Thoracic aorta (tissue), 2 donors: ENCODE measurements at regions not wholly inside any gene's neighbourhood (a gene's known extent, or its start where the extent isn't known, plus 50 kb on each side); places are given as distances from the start of the nearest gene placed in this dataset.

Experiments
- ATAC-seq: fragments of 150-250 bp; one replicate; pipeline ENCODE4 v1.8.0; 2017; ENCODE audit warnings: low read depth; ENCODE audit not compliant: insufficient number of reproducible peaks, low FRiP score
- DNase-seq: peaks from one replicate; pipeline ENCODE4 v3.0.0-alpha.2; 2020; ENCODE audit warnings: low spot score
- H3K27ac ChIP-seq, 2 donors: fragments of 200-600 bp; sonication (generic); 1 replicate in 1 of 2; 2 replicates in 1 of 2; pipeline ENCODE4 v1.5.1; 2016; ENCODE audit warnings: mild to moderate bottlenecking in 2 of 2, moderate library complexity in 2 of 2
- H3K27me3 ChIP-seq: fragments of 200-600 bp; sonication (generic); replicated peaks from 2 replicates; pipeline ENCODE4 v1.6.0; 2016; ENCODE audit warnings: mild to moderate bottlenecking; ENCODE audit not compliant: insufficient read depth
- H3K36me3 ChIP-seq: fragments of 200-600 bp; sonication (generic); one replicate; pipeline ENCODE4 v1.5.1; 2016
- H3K4me1 ChIP-seq, 2 donors: fragments of 200-600 bp; sonication (generic); 1 replicate in 1 of 2; 2 replicates in 1 of 2; pipeline versions ENCODE4 v1.5.1 to v1.6.0; 2016; ENCODE audit warnings: low read depth in 2 of 2, mild to moderate bottlenecking in 1 of 2; ENCODE audit not compliant: control insufficient read depth in 1 of 2
- H3K4me3 ChIP-seq: fragments of 200-600 bp; sonication (generic); 2 replicates; pipeline ENCODE4 v1.5.1; 2016; ENCODE audit warnings: mild to moderate bottlenecking
- H3K9me3 ChIP-seq: fragments of 200-600 bp; sonication (generic); 2 replicates; pipeline ENCODE4 v1.5.1; 2016
- CTCF ChIP-seq: fragments of 200-600 bp; sonication (generic); IDR thresholded peaks from one replicate; pipeline ENCODE4 v1.5.1; 2019; ENCODE audit warnings: antibody characterized with exemption

DNA sequence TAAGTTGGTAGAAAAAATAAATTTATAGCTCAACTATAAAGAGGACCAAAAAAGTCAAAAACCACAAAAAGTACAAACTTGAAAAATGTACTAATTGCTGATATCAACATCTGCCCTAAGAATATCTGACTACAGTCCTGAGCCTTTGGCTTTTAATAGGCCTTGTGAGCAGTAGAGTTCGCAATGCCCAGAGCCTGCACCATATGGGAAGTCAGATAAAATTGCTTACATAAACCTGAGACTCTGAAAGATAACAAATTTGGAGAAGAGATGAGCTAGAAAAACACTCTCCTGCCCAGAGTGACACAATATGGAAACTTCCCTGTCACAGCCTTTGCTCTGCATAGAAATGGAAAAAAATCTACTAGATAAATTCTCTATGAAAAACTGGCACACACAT lies 368.0 kb upstream of the GRIN3A start:
- no peak for DNase-seq
- no peaks in the 10 kb centered on the region for H3K36me3 ChIP-seq
- no peaks in the 10 kb centered on the region for H3K27me3 ChIP-seq
- H3K27ac ChIP-seq: no peak overlapping the region
- no peaks in the 10 kb centered on the region for H3K9me3 ChIP-seq
- H3K4me1 ChIP-seq: no peaks in the 10 kb centered on the region
- no peak overlapping the region for H3K4me3 ChIP-seq
- TF ChIP-seq CTCF: no peak
- no peak for ATAC-seq

- Histone ChIP-seq H3K4me1 (no peaks in the 10 kb centered on the region), H3K9me3 (no peaks in the 10 kb centered on the region), H3K36me3 (no peaks in the 10 kb centered on the region), H3K27ac (no peak overlapping the region), H3K27me3 (no peaks in the 10 kb centered on the region), H3K4me3 (no peak overlapping the region)
- DNase-seq (no peak), ATAC-seq (no peak)
- no peak for TF ChIP-seq CTCF
Observed at GRCh38 chr9:102101723-102102122, 363.3 kb upstream of the GRIN3A start.

GRCh38 chr9:102087141-102087540 lies 348.7 kb upstream of the GRIN3A start:
- ATAC-seq: no peak
- no peak for DNase-seq
- Histone ChIP-seq H3K36me3 (no peaks in the 10 kb centered on the region), H3K4me3 (no peak overlapping the region), H3K9me3 (no peaks in the 10 kb centered on the region), H3K27ac (no peak overlapping the region), H3K27me3 (no peaks in the 10 kb centered on the region), H3K4me1 (no peaks in the 10 kb centered on the region)
- TF ChIP-seq CTCF: no peak

- Histone ChIP-seq H3K27me3 (no peaks in the 10 kb centered on the region), H3K4me1 (no peaks in the 10 kb centered on the region), H3K36me3 (no peaks in the 10 kb centered on the region), H3K27ac (no peak overlapping the region), H3K9me3 (no peaks in the 10 kb centered on the region), H3K4me3 (no peak overlapping the region)
- no peak for DNase-seq
- no peak for TF ChIP-seq CTCF
- ATAC-seq: no peak
Observed at GRCh38 chr9:102085548-102085947, 347.1 kb upstream of the GRIN3A start.

DNA sequence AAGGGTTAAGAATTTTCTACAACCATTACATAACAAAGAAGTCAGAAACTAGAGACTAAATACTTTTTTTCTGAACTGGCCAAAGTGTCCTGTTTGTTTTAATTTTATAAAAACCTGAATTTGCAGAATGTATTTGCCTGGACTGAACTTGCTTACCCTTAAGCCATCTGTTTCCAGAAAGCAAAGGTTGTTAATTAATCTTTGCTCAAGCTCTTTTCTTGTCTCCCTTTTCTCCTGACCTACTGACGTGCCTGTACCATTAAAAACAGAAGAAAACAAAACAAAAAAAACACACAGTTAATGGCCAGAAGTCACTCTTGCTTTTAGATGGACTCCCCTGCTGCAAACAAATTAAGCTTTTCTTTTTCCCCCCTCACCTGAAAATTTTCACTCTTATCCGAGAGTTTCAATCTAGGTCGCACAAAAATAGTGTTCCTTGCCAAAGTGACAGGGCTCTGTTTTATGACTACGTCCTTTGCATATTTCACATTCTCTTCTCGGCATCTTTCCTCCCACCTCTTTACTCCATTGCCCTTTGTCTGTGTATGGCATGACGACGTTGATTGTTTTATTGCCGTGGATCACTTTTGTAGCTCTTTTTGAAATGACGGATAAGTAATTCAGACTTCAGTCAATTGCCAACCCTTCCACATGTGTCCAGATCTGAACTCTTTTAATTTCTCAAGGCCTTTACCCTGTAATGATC lies 333.8 kb upstream of the GRIN3A start:
- Histone ChIP-seq H3K4me3 (no peak overlapping the region), H3K27me3 (no peaks in the 10 kb centered on the region), H3K27ac (no peak overlapping the region), H3K4me1 (no peaks in the 10 kb centered on the region), H3K36me3 (no peaks in the 10 kb centered on the region), H3K9me3 (no peaks in the 10 kb centered on the region)
- no peak for TF ChIP-seq CTCF
- DNase-seq: no peak
- no peak for ATAC-seq
